HepG2 (cell line): ENCODE measurements at regions not wholly inside any gene's neighbourhood (a gene's known extent, or its start where the extent isn't known, plus 50 kb on each side); places are given as distances from the start of the nearest gene placed in this dataset.

Experiments
- ARNTL ChIP-seq: sonication (generic); formaldehyde crosslinking; IDR thresholded peaks from 2 replicates; pipeline ENCODE4 v1.4.0; 2020; ENCODE audit warnings: mild to moderate bottlenecking, missing genetic modification reagents
- CTCF ChIP-seq: sonication (generic); formaldehyde crosslinking; IDR thresholded peaks from 2 replicates; pipeline ENCODE4 v1.5.0; 2020; ENCODE audit warnings: mild to moderate bottlenecking, missing genetic modification reagents, moderate library complexity
- FOXK1 ChIP-seq: sonication (generic); formaldehyde crosslinking; IDR thresholded peaks from 2 replicates; pipeline ENCODE4 v1.4.0; 2020; ENCODE audit warnings: low read depth, missing genetic modification reagents, borderline replicate concordance
- TFE3 ChIP-seq: IDR thresholded peaks from 2 replicates; pipeline ENCODE4 v1.6.1; 2016
- TF ChIP-seq, protein P1 (sequence below): sonication (generic); formaldehyde crosslinking; IDR thresholded peaks from 2 replicates; pipeline ENCODE4 v1.4.0; 2020; ENCODE audit warnings: missing genetic modification reagents
- TF ChIP-seq, protein P2 (sequence below): sonication (generic); formaldehyde crosslinking; IDR thresholded peaks from 2 replicates; pipeline ENCODE4 v1.8.1; 2023; ENCODE audit warnings: missing genetic modification reagents, inconsistent platforms, borderline replicate concordance

DNA sequence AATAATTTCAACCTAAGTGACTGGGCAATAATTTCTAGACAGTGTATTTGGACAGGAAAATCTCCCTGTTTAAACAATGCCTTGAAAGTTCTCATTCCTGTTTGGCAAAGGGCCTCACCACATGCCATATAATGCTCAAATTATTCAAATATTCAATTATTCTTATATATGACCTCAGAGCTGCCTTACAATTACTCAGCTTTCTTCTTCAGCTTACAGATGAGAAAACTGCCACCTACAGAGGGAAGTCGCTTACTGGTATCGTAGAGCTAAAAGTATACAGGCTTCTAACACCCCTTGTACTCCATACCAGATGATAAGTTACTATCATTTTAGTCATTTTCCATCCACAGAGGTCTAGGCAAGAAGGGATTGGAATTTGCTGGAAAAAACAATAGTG, 830.3 kb downstream of the BRINP1 start:
- TF ChIP-seq TFE3 (CRISPR knock-in tag) (no peak), CTCF (CRISPR knock-in tag) (no peak), ARNTL (CRISPR knock-in tag) (no peak), FOXK1 (no peak)
- TF ChIP-seq, protein P1, sequence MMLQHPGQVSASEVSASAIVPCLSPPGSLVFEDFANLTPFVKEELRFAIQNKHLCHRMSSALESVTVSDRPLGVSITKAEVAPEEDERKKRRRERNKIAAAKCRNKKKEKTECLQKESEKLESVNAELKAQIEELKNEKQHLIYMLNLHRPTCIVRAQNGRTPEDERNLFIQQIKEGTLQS (CRISPR knock-in tag), result no peak
- TF ChIP-seq, protein P2, sequence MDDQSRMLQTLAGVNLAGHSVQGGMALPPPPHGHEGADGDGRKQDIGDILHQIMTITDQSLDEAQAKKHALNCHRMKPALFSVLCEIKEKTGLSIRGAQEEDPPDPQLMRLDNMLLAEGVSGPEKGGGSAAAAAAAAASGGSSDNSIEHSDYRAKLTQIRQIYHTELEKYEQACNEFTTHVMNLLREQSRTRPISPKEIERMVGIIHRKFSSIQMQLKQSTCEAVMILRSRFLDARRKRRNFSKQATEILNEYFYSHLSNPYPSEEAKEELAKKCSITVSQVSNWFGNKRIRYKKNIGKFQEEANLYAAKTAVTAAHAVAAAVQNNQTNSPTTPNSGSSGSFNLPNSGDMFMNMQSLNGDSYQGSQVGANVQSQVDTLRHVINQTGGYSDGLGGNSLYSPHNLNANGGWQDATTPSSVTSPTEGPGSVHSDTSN, result no peak
